H1 (cell line): ENCODE measurements at regions not wholly inside any gene's neighbourhood (a gene's known extent, or its start where the extent isn't known, plus 50 kb on each side); places are given as distances from the start of the nearest gene placed in this dataset.

Experiments
- CTCF ChIA-PET: fragments of 300-600 bp; sonication (Branson Sonifier 250); formaldehyde crosslinking; loops from one replicate; lab custom pipeline; 2021; ENCODE audit not compliant: partially characterized antibody; lab: Charles Lee
- POLR2A ChIA-PET: fragments of 300-600 bp; sonication (Branson Sonifier 250); formaldehyde crosslinking; loops from one replicate; lab custom pipeline; 2021; ENCODE audit warnings: inconsistent platforms; ENCODE audit not compliant: partially characterized antibody; lab: Charles Lee
- DNase-seq, 2 experiments: peaks; one replicate each; pipeline versions ENCODE4 v3.0.0 to v3.0.0-alpha.2; 2010 to 2022; ENCODE audit warnings: low spot score in 2 of 2, low read depth in 1 of 2, mixed read lengths in 1 of 2
- FAIRE-seq: peaks from 2 replicates; lab custom pipeline; 2011; peaks lifted over from hg19 to GRCh38; lab: Jason Lieb, UNC
- H2AFZ ChIP-seq: 2 replicates; pipeline ENCODE4 v1.8.1; 2012; ENCODE audit warnings: low read length, inconsistent platforms
- H2AK5ac ChIP-seq: 2 replicates; pipeline ENCODE4 v1.6.1; 2013; ENCODE audit warnings: low read depth, low read length
- H2BK120ac ChIP-seq: replicated peaks from 2 replicates; pipeline ENCODE3; 2013; ENCODE audit warnings: low read depth, low read length, inconsistent platforms
- H2BK12ac ChIP-seq: 2 replicates; pipeline ENCODE4 v1.6.1; 2013; ENCODE audit warnings: low read depth, low read length
- H2BK15ac ChIP-seq: 2 replicates; pipeline ENCODE4 v1.6.1; 2013; ENCODE audit warnings: low read length
- H2BK20ac ChIP-seq: 2 replicates; pipeline ENCODE4 v1.6.1; 2013; ENCODE audit warnings: low read length
- H2BK5ac ChIP-seq: 2 replicates; pipeline ENCODE4 v1.6.1; 2013; ENCODE audit warnings: low read depth, low read length
- H3K14ac ChIP-seq: 2 replicates; pipeline ENCODE4 v1.6.1; 2013; ENCODE audit warnings: inconsistent platforms; ENCODE audit not compliant: insufficient read length
- H3K18ac ChIP-seq: 2 replicates; pipeline ENCODE4 v1.6.1; 2013; ENCODE audit warnings: low read length; ENCODE audit errors: extremely low read depth
- H3K23ac ChIP-seq: 2 replicates; pipeline ENCODE4 v1.6.1; 2013; ENCODE audit warnings: inconsistent platforms; ENCODE audit not compliant: insufficient read length
- H3K23me2 ChIP-seq: 2 replicates; pipeline ENCODE4 v1.6.1; 2013; ENCODE audit warnings: low read depth, low read length
- H3K27ac ChIP-seq: 2 replicates; pipeline ENCODE4 v1.6.1; 2011; ENCODE audit warnings: low read depth, low read length, inconsistent platforms
- H3K27me3 ChIP-seq, 4 experiments: replicated peaks in 1 of 4; 1 replicate in 1 of 4; 2 replicates in 3 of 4; pipeline versions ENCODE4 v1.6.1 to v1.8.1; 2011 to 2013; ENCODE audit warnings: low read length in 3 of 4, mild to moderate bottlenecking in 3 of 4, inconsistent platforms in 2 of 4, mixed read lengths in 2 of 4, moderate library complexity in 1 of 4; ENCODE audit not compliant: control insufficient read depth in 3 of 4, insufficient read depth in 3 of 4; ENCODE audit errors: extremely low read depth in 1 of 4
- H3K36me3 ChIP-seq, 4 experiments: 2 replicates each; pipeline versions ENCODE4 v1.6.1 to v1.8.1; 2011 to 2013; ENCODE audit warnings: mild to moderate bottlenecking in 4 of 4, low read length in 3 of 4, moderate library complexity in 2 of 4, control low read depth in 1 of 4, inconsistent platforms in 1 of 4; ENCODE audit not compliant: insufficient read depth in 4 of 4, control insufficient read depth in 2 of 4
- H3K4ac ChIP-seq: replicated peaks from 2 replicates; pipeline ENCODE3; 2013; ENCODE audit warnings: low read length, low read depth, mixed read lengths, inconsistent platforms; ENCODE audit not compliant: insufficient read length
- H3K4me1 ChIP-seq, 4 experiments: replicated peaks in 1 of 4; 1 replicate in 1 of 4; 2 replicates in 3 of 4; pipeline versions ENCODE4 v1.6.1 to v1.8.1; 2011 to 2013; ENCODE audit warnings: low read length in 3 of 4, inconsistent platforms in 2 of 4, mixed read lengths in 1 of 4; ENCODE audit not compliant: insufficient read depth in 4 of 4, control insufficient read depth in 3 of 4
- H3K4me2 ChIP-seq, 2 experiments: 2 replicates each; pipeline versions ENCODE4 v1.6.1 to v1.8.1; 2011 to 2013; ENCODE audit warnings: low read depth in 2 of 2, low read length in 2 of 2, control low read depth in 1 of 2, inconsistent platforms in 1 of 2, mild to moderate bottlenecking in 1 of 2; ENCODE audit not compliant: insufficient read depth in 1 of 2
- H3K4me3 ChIP-seq, 4 experiments: fragments of 200-600, 300-600 bp in 1 of 4; sonication (generic), shearing (Covaris generic), sonication (Bioruptor Twin) in 1 of 4; 2 replicates each; pipeline versions ENCODE4 v1.5.1 to v1.8.1; 2011 to 2016; ENCODE audit warnings: low read length in 4 of 4, low read depth in 3 of 4, control low read depth in 2 of 4, inconsistent platforms in 2 of 4, mild to moderate bottlenecking in 2 of 4, mixed read lengths in 1 of 4, moderate library complexity in 1 of 4; ENCODE audit not compliant: insufficient read depth in 2 of 4; ENCODE audit errors: extremely low read depth in 1 of 4
- H3K56ac ChIP-seq: replicated peaks from 2 replicates; pipeline ENCODE3; 2013; ENCODE audit warnings: low read depth, mild to moderate bottlenecking, mixed read lengths, low read length, inconsistent platforms; ENCODE audit not compliant: insufficient read length
- H3K79me1 ChIP-seq: 2 replicates; pipeline ENCODE4 v1.6.1; 2013; ENCODE audit warnings: low read depth, low read length, control low read depth
- H3K79me2 ChIP-seq, 2 experiments: 2 replicates each; pipeline versions ENCODE4 v1.6.1 to v1.8.1; 2012 to 2013; ENCODE audit warnings: low read length in 2 of 2, mild to moderate bottlenecking in 2 of 2, inconsistent platforms in 1 of 2; ENCODE audit not compliant: insufficient read depth in 2 of 2, control insufficient read depth in 1 of 2
- H3K9ac ChIP-seq, 4 experiments: replicated peaks in 1 of 4; 1 replicate in 1 of 4; 2 replicates in 3 of 4; pipeline versions ENCODE4 v1.6.1 to v1.8.1; 2011 to 2013; ENCODE audit warnings: low read depth in 3 of 4, low read length in 3 of 4, control low read depth in 2 of 4, mild to moderate bottlenecking in 2 of 4, moderate library complexity in 2 of 4, inconsistent platforms in 1 of 4; ENCODE audit errors: extremely low read depth in 1 of 4
- H3K9me3 ChIP-seq, 2 experiments: 2 replicates each; pipeline versions ENCODE4 v1.6.1 to v1.8.1; 2012 to 2013; ENCODE audit warnings: mild to moderate bottlenecking in 2 of 2, moderate library complexity in 2 of 2, control low read depth in 1 of 2, inconsistent platforms in 1 of 2, low read depth in 1 of 2, low read length in 1 of 2, mixed read lengths in 1 of 2; ENCODE audit not compliant: insufficient read depth in 2 of 2
- H4K20me1 ChIP-seq, 2 experiments: replicated peaks in 1 of 2; 2 replicates each; pipeline versions ENCODE3 to v1.8.1; 2011 to 2013; ENCODE audit warnings: inconsistent platforms in 2 of 2, low read length in 2 of 2, mild to moderate bottlenecking in 1 of 2; ENCODE audit not compliant: insufficient read depth in 2 of 2, control insufficient read depth in 1 of 2
- H4K5ac ChIP-seq: 2 replicates; pipeline ENCODE4 v1.6.1; 2013; ENCODE audit warnings: low read length, low read depth, mixed read lengths, inconsistent platforms; ENCODE audit not compliant: insufficient read length
- H4K8ac ChIP-seq: 2 replicates; pipeline ENCODE4 v1.8.0; 2013; ENCODE audit warnings: mild to moderate bottlenecking, moderate library complexity, low read length, inconsistent platforms; ENCODE audit not compliant: insufficient read depth; ENCODE audit errors: extremely low read depth
- H4K91ac ChIP-seq: replicated peaks from 2 replicates; pipeline ENCODE3; 2013; ENCODE audit warnings: low read length, mixed read lengths, inconsistent platforms; ENCODE audit not compliant: insufficient read length
- JUND ChIP-seq: IDR thresholded peaks from 2 replicates; pipeline ENCODE4 v1.6.1; 2011; ENCODE audit warnings: mild to moderate bottlenecking, improper control_type of control experiment, low read length
- WGBS, 2 experiments: shearing (Covaris generic) in 1 of 2; methylation state at CpG; one replicate each; pipeline versions ENCODE4 v1.1.6 to v1.1.7; 2013 to 2015; ENCODE audit warnings: low lambda C conversion rate in 2 of 2, mixed read lengths in 2 of 2, inconsistent platforms in 1 of 2, low coverage in 1 of 2, missing lambda C conversion rate in 1 of 2; ENCODE audit not compliant: insufficient replicate concordance in 2 of 2, insufficient coverage in 1 of 2, insufficient read length in 1 of 2; ENCODE audit errors: extremely low coverage in 1 of 2, missing lambda C conversion rate in 1 of 2; 5-methylcytosine and 5-hydroxymethylcytosine counted together

DNA sequence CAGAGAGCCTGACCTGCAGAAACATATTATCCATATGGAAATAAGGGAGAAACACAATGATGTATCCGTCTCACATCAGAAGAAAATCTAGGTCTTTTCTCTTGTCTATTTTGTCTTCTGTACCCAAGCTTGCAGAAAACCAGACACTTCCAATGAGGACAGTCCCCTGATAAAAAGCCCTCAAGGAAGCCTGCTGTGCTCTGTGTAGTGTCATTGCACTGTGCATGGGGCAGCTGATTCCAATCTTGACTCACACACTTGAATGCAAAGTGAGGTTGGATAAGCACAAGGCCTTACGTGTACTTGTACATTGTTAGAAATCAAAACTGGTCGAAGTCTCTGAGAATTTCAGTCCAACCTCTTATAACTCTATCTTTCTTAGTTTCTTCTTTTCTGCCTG, 256.6 kb upstream of the MYOCD start:
- H3K4me1 ChIP-seq = peaks cover 0 to 3% (median 0%) of the 10 kb centered on the region in 4 experiments; a peak in 4 of 7 replicates
- POLR2A ChIA-PET = no interaction called here
- TF ChIP-seq JUND = no peak
- TF ChIP-seq, all 59 proteins: peak for 0
- FAIRE-seq = no peak
- H3K27ac ChIP-seq = no peak overlapping the region
- H2AK5ac ChIP-seq = no peak overlapping the region
- no peak overlapping the region for H3K4ac ChIP-seq
- H3K4me2 ChIP-seq = no peak overlapping the region
- H3K18ac ChIP-seq = no peak overlapping the region
- no peak overlapping the region for H3K4me3 ChIP-seq
- no peak overlapping the region for H3K9ac ChIP-seq
- H2BK12ac ChIP-seq = no peak overlapping the region
- H4K91ac ChIP-seq = no peak overlapping the region
- H3K79me2 ChIP-seq = no peaks in the 10 kb centered on the region
- DNase-seq = no peak
- no peak overlapping the region for H2BK120ac ChIP-seq
- H2BK20ac ChIP-seq = no peak overlapping the region
- WGBS, 2 experiments = 96% methylated on average over 3 of the region's 3 CpGs; no CpG with 5 or more reads in 1 of the 2 experiments
- no peaks in the 10 kb centered on the region for H3K36me3 ChIP-seq
- H3K14ac ChIP-seq = no peak overlapping the region
- H4K20me1 ChIP-seq = peaks cover 0 to 2% of the 10 kb centered on the region in 2 experiments
- no peaks in the 10 kb centered on the region; the same call in 1 of the 2 replicates for H3K23me2 ChIP-seq
- H3K9me3 ChIP-seq = no peaks in the 10 kb centered on the region
- H3K23ac ChIP-seq = no peak overlapping the region
- no peak overlapping the region for H4K8ac ChIP-seq
- CTCF ChIA-PET = interaction anchor here (0.7 to 2.6 kb wide), 4 partner anchors 13 to 271 kb away, joined by 3 to 11 read pairs (median 3); no protein-coding TSS in a partner anchor
- no peaks in the 10 kb centered on the region for H3K79me1 ChIP-seq
- H2AFZ ChIP-seq = no peak overlapping the region
- H2BK5ac ChIP-seq = no peak overlapping the region
- no peaks in the 10 kb centered on the region for H3K27me3 ChIP-seq
- H2BK15ac ChIP-seq = no peak overlapping the region
- H3K56ac ChIP-seq = no peak overlapping the region
- H4K5ac ChIP-seq = no peak overlapping the region
